Limb (tissue), 2 donors: ENCODE measurements at regions not wholly inside any gene's neighbourhood (a gene's known extent, or its start where the extent isn't known, plus 50 kb on each side); places are given as distances from the start of the nearest gene placed in this dataset.
"Not testable (repeated sequence)": the region's sequence is repeated elsewhere in the genome, so short reads cannot be mapped to it uniquely, and the experiment has no call there.

Experiments used
- DNase-seq, 2 donors: peaks; one replicate each; pipeline ENCODE4 v3.0.0-alpha.2; 2016; ENCODE audit errors: extremely low spot score in 2 of 2

DNA sequence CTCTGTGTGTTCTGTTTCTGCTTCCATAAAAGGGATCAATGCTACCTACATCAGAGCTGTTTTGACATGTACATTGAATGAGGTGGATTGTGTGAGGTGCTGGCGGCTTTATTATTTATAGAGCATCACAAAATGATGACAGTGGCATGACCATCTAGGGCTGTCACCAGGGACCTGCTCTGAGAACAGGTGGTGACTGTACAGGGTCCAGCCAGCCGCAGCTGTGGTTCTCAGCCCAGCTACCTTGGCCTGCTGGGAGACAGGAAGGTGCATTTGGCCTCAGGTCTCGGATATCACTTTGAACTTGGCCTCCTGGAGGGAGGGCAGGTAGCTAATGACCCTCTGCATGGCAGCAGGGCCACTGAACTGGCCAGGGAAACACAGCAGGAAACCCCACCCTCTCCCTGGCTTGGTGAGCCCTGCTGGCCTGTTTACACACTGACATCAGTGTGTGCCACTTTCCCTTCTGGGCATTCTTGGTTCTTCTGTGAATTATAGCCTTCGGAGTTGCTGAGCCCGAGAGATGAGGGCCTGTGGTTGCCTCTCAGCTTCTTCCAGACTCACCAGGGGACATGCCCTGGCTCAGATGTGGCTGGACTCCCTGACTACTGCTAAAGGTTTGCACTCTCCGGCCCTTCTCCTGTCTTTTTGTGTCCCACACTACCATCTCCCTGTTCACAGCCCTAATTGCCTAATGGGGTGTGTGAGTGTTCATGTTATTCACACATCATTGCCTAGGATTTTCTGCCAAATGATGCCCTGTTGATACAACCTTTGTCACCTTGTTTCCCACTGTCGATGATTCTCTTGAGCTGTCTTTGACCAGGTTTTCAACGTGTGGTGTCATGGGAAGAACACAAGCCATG, 109.2 kb upstream of the RAB12 start:
- DNase-seq, result no peak

DNA sequence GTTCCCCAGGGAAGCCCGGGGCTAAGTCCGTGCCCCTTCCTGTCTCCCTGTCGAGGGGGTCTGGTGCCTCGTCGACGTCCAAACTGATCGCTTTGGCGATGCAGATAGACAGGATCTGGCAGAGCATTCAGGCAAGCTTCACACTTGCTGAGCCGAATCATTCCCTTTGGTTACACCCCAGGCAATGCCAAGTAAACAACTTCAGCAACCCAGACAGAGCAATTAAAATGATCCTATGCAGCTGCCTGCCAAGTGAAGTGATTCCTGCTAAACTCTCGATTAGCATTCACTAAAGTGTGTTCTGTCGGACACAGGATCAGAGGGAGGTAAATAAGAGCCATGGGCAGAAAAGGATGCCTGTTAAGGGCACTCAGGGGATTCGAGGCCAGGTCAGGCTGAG, 108.2 kb upstream of the RAB12 start:
- peak; percentile 32 to 39 for DNase-seq

DNA sequence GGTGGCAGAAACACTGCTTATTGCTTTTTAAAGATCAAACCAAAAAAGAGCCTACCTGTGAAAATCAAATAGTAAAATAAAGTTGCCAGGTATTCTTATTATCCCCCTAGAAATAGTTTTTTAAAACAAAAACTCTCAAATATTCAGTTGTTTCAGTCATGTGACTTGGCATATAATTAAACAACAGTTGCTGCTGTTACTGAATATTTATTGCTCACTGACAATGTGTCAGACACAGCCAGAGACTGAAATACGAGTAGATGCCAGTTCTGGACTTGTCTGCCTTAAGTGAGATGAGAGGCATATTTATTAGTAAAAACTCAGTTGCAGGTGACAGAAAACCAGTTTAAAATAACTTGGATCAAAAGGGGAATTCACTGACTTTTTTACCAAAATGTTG, 106.0 kb upstream of the RAB12 start:
- DNase-seq, result no peak

DNA sequence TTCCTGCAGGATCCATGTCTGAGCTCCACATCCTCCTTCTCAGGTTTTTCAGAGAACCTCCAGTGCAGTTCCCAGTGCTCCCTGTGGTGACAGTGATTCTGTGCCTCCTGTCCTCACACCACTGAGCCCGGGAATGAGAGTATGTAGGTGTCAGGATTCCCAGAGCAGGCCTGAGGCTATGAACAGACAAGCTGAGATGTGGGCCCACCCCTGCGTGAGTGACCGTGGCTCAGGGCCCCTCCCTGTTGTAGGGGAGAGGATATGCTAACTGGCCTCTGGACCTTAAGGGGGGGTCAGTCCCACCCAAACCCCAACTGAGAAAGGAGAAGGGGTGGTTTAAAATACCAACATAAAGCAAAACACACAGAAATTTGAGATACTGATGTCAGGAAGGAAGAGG, 104.8 kb upstream of the RAB12 start:
- no peak for DNase-seq

DNA sequence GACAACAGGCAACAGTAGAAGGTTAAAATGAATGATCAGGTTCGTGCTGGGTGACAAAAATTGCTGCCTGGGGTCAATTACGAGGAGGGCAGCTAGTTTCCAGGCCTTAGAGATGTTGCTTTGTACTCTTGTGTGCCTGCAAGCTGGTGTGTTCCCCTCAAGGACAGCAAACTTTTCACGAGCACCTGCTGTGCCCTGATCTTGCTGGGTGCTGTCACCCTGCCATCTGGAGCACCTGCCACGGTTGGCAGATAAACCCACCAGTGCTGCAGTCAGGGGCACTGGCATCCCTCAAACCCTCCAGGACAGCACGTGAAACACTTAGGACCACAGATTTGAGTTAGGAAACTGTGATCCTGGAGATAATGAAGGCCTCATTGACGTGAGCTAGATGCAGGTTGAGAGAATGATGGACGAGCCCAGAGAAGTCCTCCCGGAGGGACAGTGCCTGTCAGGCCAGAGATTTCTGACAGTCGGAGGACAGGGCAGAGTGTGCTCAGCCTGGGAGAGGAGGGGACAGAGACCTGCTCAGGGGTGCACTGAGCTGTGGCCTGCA, 104.3 kb upstream of the RAB12 start:
- DNase-seq, result no peak

DNA sequence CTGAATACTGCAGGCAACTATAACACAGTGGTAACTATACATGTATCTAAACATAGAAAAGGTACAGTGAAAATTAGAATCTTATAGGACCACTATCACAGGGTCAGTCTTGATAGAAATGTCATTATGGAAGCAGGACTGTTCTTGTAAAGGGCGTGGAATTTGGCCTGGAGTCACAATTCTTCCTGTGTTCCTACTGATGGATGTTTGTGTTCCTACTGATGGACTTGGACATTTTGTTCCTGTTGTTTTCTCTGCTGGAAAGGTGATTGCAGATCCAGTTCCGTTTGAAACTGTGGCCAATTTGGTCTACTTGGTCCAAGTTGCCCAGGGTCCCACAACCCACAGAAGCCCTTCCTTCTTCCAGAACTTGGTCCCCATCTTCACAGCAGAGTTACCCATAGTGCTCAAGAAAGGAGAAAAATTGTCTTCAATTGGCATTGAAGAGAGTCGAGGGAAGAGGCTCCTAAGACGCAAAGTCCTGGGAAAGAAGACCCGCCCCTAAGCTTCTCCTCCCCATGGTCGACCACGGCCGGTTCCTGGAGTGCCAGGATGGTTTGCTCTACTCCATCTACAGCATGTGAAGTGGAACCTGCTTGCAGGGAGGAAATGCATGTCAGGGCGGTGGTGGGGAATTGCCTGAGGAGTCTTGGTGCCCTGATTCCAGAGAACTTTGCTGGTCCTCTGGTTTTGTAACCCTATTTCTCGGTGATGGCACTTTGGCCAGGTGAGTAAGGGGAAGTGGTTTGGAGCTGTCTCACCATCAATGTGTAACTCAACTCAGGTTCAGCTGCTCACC, 102.8 kb upstream of the RAB12 start:
- DNase-seq, result no peak

DNA sequence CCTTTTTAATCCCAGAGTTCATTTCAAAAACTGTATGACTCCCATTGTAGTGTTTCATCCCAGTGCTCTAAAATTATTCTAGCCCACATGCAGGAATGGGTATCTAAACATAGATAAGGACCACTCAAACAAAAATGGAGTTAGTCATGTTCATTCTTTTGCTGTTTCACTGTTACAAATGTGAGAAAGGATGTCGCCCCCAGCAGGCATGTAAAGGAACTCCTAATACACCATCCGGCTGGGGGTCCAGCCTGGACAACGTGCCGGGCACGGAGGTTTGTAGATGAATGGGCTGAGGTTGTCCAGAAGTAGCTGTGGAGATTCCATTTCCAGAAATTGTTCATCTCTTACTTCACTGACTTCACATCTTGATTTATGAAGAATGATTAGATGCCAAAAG, 101.9 kb upstream of the RAB12 start:
- DNase-seq, result no peak

DNA sequence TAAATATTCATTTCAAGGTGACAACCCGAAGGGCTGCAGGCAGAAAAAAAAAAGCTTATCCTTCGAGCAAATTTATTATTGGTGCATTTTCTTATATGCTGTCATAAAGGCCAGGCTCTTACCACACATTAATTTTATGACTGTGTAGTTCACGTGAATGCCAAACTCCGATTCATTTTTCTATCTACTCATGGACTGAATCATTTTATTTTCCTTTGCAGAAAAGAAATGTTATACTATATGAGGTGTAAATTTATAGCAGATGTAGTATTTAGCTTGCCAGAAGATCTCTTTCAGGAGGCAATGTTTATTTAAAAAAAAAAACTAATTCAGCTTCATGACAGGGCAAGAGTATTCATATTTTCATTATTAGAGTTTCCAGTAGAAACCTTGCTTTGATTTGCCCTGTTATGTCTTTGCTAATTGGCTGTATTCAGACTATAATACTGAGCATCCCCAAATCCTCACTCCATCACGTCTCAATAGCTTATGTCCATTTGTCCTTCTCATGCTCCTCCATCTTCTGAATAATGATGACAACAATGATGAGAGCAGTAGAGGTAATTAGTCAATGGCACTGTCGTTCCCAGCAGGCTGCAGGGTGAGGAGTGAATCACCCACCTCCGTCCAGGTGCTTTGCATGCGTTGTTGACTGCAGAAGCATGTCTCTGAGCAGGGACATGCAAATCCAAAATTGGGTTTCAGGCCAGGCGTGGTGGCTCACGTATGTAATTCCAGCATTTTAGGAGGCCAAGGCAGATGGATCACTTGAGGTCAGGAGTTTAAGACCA, 101.1 kb upstream of the RAB12 start:
- peak in 1 of 2 donors; percentile 45 for DNase-seq

DNA sequence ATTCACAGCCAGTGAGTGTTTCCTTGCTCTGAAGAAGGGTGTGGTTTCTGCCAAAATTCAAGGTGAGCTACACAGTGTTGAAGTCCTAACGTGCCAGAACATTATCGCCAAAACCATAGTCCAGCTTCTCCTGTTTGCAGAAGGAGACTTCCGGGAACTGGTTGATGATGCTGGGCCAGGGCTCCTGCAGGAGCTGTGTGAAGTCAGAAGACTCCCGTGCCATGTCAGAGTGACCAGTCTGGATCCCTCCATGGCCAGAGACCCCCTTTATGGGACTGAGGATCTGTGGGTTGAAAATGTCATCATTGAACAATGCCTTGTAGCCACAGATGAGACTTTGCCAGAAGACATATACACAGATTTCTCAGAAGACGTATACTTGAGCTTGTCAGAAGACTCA, 96.0 kb upstream of the RAB12 start:
- DNase-seq, result no peak

DNA sequence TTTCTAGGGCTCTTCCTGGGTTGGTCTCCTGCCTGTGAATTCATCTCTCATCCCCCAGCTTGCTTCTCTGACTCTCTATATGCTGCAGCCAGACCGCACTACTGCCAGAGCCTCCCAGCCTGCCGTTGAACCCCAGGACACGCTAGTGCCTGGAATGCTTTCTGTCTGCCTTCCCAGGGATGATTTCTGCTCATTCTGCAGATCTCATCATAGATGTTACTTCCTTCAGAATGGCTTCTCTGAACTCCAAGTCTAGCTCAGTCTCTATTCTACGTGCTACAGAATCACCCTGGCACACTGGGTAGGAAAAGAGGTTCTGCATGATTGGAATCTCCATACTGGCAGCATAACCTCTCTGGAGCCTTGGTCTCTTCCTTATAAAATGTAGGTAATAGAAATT, 94.8 kb upstream of the RAB12 start:
- DNase-seq, result no peak

DNA sequence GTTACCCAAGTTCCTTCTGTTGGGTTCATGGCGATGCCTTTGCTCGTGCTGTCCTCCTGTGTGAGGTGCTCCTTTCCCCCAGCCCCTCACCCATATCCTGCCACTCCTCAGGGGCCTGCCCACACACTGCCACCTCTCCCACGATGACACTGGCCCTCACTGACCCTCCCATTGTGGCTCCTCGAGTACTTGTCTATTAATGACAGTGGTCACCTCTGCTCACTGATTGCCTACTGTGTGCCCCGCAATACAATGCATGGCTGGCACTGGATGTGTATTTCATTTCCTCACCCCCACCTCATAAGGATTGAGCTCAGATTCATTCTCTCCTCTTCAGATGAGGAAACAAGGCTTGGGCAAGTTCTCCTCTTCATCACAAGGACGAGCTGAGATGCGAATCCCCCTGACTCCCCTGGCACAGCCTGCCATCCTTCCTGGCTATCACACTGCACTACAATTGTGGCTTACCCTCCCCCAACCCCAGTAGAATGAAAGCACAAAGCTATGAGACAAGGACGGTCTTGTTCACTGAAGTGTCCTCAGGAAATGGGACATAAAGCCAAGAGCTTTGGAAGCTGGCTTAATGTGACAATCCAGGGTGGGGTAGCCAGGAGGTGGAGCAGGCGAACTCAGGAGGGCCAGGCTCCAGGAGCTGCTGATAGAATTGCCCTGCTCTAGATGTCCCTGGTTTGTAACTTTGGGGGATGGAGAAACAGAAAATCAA, 93.9 kb upstream of the RAB12 start:
- no peak for DNase-seq

DNA sequence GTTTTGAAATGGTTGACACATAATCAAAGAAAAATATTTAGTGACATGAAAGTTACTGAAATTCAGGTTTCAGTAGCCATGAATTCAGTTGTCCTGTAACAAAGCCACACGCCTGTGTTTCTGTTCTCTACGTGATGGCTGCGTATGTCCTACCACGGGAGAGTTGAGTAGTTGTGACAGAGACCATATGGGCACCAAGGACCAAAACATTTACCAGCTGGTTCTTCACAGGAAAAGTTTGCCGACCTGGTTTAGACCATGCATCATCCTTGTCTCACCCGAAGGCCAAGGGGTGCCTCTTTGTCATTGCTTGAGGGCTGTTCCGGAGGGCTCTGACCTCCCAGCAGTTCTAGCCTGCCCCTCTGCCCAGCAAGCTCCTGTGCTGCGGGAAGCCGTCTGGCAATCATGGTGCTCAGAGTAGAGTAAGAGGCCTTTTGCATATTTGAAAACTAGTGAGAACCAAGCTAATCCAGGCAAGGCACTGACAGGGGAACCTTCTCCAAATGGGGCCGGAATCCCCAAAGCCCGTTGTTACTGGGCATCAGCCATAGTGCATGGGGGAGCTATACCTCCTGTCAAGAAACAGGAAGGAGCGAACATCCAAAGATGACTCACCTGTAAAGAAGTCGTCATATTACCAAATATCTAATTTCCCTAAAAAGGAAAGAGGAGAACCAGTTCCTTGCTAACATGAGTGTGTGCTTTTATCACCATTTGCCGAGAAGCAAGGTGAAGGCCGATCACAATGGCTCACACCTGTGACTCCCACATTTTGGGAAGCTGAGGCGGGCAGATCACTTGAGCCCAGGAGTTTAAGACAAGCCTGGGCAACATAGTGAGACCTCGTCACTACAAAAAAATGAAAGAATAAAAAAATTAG, 92.6 kb upstream of the RAB12 start:
- no peak for DNase-seq

DNA sequence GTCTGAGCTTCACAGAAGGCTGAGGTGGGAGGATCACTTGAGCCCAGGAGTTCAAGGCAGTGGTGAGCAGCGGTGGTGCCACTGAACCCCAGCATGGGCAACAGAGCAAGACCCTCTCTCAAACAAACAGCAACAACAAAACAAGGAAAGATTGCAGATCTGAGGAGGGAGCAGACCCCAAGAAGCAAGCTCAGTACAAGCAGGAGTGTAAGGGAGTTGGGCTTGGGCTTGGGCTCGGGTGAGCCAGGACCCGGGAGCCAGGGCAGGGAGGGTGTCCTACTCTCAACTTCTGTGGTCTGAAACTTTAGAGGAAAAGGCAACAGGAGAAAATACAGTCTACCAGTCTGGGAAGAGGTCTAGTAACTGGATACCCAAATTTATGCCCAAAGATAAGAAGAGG, 92.0 kb upstream of the RAB12 start:
- DNase-seq, result no peak

DNA sequence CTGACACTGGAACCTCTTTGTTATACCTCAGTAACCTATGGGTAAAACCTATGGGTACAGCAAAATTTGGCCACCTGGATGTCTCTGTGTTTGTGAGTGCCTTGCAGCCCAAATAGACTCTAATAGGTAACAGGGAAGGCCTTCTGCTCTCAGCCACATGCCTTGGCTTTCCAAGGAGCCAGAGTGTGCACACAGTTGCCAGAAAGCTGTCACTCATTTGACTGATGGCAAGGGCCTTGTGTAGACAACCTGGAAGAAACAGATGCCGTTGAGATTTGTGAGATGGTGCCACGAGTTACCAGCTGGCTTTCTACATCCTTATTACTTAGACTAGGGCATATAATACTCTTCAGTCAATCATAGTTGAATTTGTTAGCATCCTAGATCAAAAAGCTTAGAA, 90.1 kb upstream of the RAB12 start:
- no peak for DNase-seq

DNA sequence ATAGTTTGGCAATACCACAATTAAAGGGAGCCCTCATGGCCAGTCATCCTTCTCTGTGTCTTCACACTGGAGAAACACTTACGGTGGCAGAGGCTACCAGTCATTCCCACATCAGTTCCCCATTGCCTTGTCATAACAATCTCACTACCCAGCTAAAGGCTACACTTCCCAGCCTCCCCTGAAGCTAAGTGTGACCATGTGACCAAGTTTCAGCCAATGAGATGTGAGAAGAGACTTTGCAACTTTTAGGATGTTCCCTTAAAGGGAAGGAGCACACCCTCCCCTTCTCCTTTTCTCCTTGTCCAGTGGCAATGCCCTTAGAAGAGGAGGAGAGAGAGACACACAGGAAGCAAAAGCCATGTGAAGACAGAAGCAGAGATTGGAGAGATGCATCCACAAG, 89.0 kb upstream of the RAB12 start:
- DNase-seq, result no peak

DNA sequence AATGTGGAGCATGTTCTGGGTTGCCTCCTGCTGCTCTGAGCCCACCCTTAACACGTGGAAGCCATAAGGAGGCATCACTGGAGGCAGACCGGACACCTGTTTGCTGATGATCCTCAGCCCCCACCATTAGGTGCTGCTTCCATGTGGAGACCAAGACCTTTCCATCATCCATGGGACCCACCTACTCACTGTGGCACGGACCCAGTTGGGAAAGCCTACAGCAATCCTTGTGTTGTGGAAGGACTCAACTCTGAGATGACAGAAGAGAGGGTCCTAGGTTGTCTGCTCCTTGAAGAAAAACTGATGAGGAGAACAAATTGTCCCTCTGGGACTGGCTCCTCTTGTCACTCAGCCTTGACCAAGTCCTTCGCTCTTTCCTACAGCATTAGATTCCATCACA, 86.5 kb upstream of the RAB12 start:
- DNase-seq, result no peak

DNA sequence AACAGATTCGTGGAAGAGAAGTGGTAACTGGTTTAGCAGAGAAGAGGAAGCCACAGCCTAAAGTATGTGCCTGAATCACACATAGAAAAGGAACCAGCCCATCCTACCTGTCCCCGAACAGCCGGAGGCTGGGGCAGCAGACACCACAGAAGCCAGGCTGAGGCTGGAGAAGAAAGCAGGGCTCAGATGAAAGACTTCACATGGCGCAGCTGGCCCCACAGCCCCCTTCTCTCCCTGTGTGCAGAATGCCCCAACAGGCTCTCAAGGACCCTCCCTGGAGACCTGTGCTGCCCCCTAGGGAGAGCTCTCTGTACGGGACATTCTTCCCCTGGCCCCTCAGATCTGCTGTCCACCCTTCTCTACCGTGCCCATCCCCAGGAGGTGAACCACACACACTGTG, 83.5 kb upstream of the RAB12 start:
- no peak for DNase-seq

DNA sequence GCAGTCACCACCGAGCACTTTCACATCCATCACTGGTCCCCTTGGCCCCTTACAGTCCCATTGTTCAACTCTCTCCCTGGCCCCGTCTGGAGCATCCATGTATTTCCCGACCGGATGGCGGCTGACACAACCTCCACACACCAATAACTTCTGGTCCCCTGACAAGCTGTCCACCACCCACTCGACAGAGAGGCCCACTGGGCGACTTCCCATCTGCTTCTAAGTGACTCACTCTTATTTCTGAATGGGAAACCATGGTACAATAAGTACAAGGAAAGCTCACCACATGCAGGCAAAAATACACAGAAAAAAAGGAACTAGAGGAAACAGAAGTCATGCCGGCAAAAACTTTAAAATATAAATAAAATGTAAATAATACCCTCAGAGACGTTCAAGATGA, 82.9 kb upstream of the RAB12 start:
- DNase-seq, result no peak

DNA sequence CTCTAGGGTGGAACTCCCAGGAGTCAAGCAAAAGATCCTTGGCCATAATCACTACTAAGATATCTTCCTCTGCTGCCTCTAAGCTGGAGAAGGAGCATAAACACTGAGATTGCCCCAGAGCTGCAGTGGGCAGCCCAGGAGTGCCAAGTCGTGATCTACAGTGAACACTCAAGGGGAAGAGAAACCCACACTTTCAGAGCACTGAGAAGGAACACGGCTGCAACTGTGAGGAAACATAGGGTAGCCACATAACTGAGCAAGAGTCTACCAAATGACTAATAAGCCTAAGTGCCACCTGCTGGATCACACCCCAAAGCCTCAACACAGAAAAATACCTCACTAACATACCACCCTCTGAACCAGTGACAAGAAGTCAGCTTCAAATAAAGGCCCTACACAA, 79.6 kb upstream of the RAB12 start:
- DNase-seq, result no peak

DNA sequence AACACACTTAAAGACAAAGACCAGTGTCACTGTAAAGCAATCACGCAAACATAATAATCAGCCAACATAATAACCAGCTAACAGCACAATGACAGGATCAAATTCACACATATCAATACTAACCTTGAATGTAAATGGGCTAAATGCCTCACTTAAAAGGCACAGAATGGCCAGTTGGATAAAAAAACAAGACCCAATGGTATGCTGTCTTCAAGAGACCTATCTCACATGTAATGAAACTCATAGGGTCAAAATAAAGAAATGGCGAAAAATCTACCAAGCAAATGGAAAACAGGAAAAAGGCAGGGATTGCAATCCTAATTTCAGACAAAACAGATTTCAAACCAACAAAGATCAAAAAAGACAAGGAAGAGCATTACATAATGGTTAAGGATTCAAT, 78.2 kb upstream of the RAB12 start:
- not testable (repeated sequence) for DNase-seq
